GM12892 (cell line): ENCODE measurements at regions not wholly inside any gene's neighbourhood (a gene's known extent, or its start where the extent isn't known, plus 50 kb on each side); places are given as distances from the start of the nearest gene placed in this dataset.

Source experiments
- POLR2A ChIP-seq: IDR thresholded peaks from 2 replicates; pipeline ENCODE4 v1.6.1; 2011; ENCODE audit warnings: low read depth, low read length, control low read depth
- POLR2AphosphoS5 ChIP-seq: IDR thresholded peaks from 2 replicates; pipeline ENCODE4 v1.6.1; 2011; ENCODE audit warnings: low read depth, low read length, control low read depth

GRCh38 chr11:23206741-23207336 is 346.6 kb upstream of the CCDC179 start:
- TF ChIP-seq POLR2A (no peak), POLR2AphosphoS5 (no peak)
